ENCODE measurements at regions not wholly inside any gene's neighbourhood (a gene's known extent, or its start where the extent isn't known, plus 50 kb on each side); places are given as distances from the start of the nearest gene placed in this dataset.

DNA sequence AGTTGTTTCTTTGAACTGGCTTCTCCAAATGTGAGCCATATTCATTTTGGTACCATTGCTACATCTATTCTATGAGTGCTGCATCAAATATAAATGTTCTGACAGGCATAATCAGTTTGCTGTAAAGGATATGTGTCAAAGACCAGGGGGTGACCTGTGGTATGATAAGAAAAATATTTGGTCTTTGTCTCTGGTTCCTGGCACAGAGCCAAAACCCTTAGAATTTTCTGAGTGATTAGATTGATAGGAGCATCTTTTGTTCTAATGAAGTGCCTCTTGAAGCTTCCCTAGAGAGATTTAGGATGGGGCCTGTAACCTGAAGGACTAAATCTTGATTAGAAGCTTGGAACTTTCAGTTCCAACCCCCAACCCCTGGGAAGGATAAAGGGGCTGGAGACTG, 256.3 kb downstream of the NNT start:
- Histone ChIP-seq H3K27me3 (ENCODE audit: control insufficient read depth, insufficient read depth, low read length) (no peaks in the 10 kb centered on the region), H3K4me3 (ENCODE audit: low read depth in 2 of 2, low read length in 2 of 2) (no peak overlapping the region), H3K27ac (ENCODE audit: low read length) (no peak overlapping the region), H3K36me3 (ENCODE audit: control insufficient read depth, insufficient read depth, low read length) (no peaks in the 10 kb centered on the region), H3K9me3 (ENCODE audit: control insufficient read depth, insufficient read depth, low read depth, low read length) (no peaks in the 10 kb centered on the region), H3K4me1 (ENCODE audit: control insufficient read depth, insufficient read depth, low read length) (no peaks in the 10 kb centered on the region)
- ATAC-seq (no peak), DNase-seq (ENCODE audit: low read depth, low spot score) (no peak)
- no TSS peak for BruUV-seq (replicated peaks)
- in situ Hi-C loops (cut with HindIII; ENCODE audit: low pct_unique_long_range_greater_than_20kb, low sequenced_read_pairs) (no loop called here), intact Hi-C loops (cut with micrococcal nuclease; ENCODE audit: unreplicated experiment) (no loop called here)
- POLR2A ChIA-PET: no interaction called here
- TF ChIP-seq SIN3A (IDR thresholded peaks at IDR 0.05; ENCODE audit: borderline replicate concordance, insufficient read depth, low read depth, low read length) (no peak), TCF7L2 (IDR thresholded peaks at IDR 0.05; ENCODE audit: low read depth, low read length) (no peak), POLR2AphosphoS5 (IDR thresholded peaks at IDR 0.05; ENCODE audit: low read depth, low read length) (no peak)
- TF ChIP-seq, protein P1, sequence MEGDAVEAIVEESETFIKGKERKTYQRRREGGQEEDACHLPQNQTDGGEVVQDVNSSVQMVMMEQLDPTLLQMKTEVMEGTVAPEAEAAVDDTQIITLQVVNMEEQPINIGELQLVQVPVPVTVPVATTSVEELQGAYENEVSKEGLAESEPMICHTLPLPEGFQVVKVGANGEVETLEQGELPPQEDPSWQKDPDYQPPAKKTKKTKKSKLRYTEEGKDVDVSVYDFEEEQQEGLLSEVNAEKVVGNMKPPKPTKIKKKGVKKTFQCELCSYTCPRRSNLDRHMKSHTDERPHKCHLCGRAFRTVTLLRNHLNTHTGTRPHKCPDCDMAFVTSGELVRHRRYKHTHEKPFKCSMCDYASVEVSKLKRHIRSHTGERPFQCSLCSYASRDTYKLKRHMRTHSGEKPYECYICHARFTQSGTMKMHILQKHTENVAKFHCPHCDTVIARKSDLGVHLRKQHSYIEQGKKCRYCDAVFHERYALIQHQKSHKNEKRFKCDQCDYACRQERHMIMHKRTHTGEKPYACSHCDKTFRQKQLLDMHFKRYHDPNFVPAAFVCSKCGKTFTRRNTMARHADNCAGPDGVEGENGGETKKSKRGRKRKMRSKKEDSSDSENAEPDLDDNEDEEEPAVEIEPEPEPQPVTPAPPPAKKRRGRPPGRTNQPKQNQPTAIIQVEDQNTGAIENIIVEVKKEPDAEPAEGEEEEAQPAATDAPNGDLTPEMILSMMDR (IDR thresholded peaks at IDR 0.05): no peak
- TF ChIP-seq, protein P2, sequence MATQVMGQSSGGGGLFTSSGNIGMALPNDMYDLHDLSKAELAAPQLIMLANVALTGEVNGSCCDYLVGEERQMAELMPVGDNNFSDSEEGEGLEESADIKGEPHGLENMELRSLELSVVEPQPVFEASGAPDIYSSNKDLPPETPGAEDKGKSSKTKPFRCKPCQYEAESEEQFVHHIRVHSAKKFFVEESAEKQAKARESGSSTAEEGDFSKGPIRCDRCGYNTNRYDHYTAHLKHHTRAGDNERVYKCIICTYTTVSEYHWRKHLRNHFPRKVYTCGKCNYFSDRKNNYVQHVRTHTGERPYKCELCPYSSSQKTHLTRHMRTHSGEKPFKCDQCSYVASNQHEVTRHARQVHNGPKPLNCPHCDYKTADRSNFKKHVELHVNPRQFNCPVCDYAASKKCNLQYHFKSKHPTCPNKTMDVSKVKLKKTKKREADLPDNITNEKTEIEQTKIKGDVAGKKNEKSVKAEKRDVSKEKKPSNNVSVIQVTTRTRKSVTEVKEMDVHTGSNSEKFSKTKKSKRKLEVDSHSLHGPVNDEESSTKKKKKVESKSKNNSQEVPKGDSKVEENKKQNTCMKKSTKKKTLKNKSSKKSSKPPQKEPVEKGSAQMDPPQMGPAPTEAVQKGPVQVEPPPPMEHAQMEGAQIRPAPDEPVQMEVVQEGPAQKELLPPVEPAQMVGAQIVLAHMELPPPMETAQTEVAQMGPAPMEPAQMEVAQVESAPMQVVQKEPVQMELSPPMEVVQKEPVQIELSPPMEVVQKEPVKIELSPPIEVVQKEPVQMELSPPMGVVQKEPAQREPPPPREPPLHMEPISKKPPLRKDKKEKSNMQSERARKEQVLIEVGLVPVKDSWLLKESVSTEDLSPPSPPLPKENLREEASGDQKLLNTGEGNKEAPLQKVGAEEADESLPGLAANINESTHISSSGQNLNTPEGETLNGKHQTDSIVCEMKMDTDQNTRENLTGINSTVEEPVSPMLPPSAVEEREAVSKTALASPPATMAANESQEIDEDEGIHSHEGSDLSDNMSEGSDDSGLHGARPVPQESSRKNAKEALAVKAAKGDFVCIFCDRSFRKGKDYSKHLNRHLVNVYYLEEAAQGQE (IDR thresholded peaks at IDR 0.05; ENCODE audit: insufficient read depth in 1 of 2, low read depth in 2 of 2, low read length in 1 of 2): no peak
- CTCF ChIA-PET: no interaction called here

DNA sequence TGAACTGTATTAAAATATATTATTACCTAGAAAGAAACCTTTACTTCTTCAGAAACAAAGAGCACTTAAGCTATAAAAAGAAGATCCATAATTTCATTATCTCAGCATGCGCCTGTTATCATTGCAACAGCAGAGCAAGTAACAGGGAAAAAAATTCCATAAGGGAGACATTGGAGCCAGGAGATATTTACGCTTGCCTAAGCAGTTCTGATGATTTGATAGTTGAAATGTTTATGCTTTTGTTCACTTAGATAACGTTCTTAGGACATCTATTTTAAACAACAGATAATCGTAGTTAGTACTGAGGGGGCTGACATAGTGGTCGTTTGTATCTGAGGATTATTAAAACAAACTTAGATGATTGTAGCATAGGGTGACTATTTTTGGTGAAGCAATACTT, 252.5 kb downstream of the NNT start:
- no peaks in the 10 kb centered on the region for H3K27me3 ChIP-seq (ENCODE audit: control insufficient read depth, insufficient read depth, low read length)
- no peak overlapping the region for H3K27ac ChIP-seq (ENCODE audit: low read length)
- no peaks in the 10 kb centered on the region for H3K36me3 ChIP-seq (ENCODE audit: control insufficient read depth, insufficient read depth, low read length)
- H3K4me1 ChIP-seq (ENCODE audit: control insufficient read depth, insufficient read depth, low read length): no peaks in the 10 kb centered on the region
- POLR2A ChIA-PET: no interaction called here
- ATAC-seq (no peak), DNase-seq (ENCODE audit: low read depth, low spot score) (no peak)
- H3K4me3 ChIP-seq (ENCODE audit: low read depth in 2 of 2, low read length in 2 of 2): no peak overlapping the region
- no peaks in the 10 kb centered on the region for H3K9me3 ChIP-seq (ENCODE audit: control insufficient read depth, insufficient read depth, low read depth, low read length)
- TF ChIP-seq, protein P1 (IDR thresholded peaks at IDR 0.05): no peak
- TF ChIP-seq, protein P2 (IDR thresholded peaks at IDR 0.05; ENCODE audit: insufficient read depth in 1 of 2, low read depth in 2 of 2, low read length in 1 of 2): no peak
- TF ChIP-seq SIN3A (IDR thresholded peaks at IDR 0.05; ENCODE audit: borderline replicate concordance, insufficient read depth, low read depth, low read length) (no peak), POLR2AphosphoS5 (IDR thresholded peaks at IDR 0.05; ENCODE audit: low read depth, low read length) (no peak), TCF7L2 (IDR thresholded peaks at IDR 0.05; ENCODE audit: low read depth, low read length) (no peak)
- BruUV-seq (replicated peaks): no TSS peak
- CTCF ChIA-PET: no interaction called here
- intact Hi-C loops (cut with micrococcal nuclease; ENCODE audit: unreplicated experiment) (no loop called here), in situ Hi-C loops (cut with HindIII; ENCODE audit: low pct_unique_long_range_greater_than_20kb, low sequenced_read_pairs) (no loop called here)
